HEK293 (cell line): ENCODE measurements at regions not wholly inside any gene's neighbourhood (a gene's known extent, or its start where the extent isn't known, plus 50 kb on each side); places are given as distances from the start of the nearest gene placed in this dataset.

ENCODE experiments used
- CTCF ChIA-PET: fragments of 350-600 bp; formaldehyde crosslinking; extraction: SDS; loops from one replicate; lab custom pipeline; 2021; ENCODE audit warnings: antibody characterized with exemption; lab: Yijun Ruan, JAX
- POLR2A ChIA-PET: fragments of 300-600 bp; formaldehyde crosslinking; extraction: SDS; loops from one replicate; lab custom pipeline; 2020; ENCODE audit warnings: antibody characterized with exemption, inconsistent platforms; lab: Yijun Ruan, JAX
- H3K27ac ChIP-seq: fragments of 200-500 bp; sonication (Bioruptor generic); 2 replicates; pipeline ENCODE4 v1.5.1; 2014; ENCODE audit warnings: low read depth, low read length, control low read depth, inconsistent platforms; ENCODE audit errors: extremely low read depth
- H3K36me3 ChIP-seq, 2 experiments: fragments of 200-500 bp in 1 of 2; sonication (Bioruptor generic) in 1 of 2; 1 replicate in 1 of 2; 2 replicates in 1 of 2; pipeline ENCODE4 v1.5.1; 2014 to 2017; ENCODE audit warnings: inconsistent platforms in 2 of 2, low read length in 2 of 2; ENCODE audit not compliant: control insufficient read depth in 2 of 2, insufficient read depth in 1 of 2
- H3K4me1 ChIP-seq: fragments of 200-500 bp; sonication (Bioruptor generic); 2 replicates; pipeline ENCODE4 v1.5.1; 2014; ENCODE audit warnings: mild to moderate bottlenecking, low read length, inconsistent platforms; ENCODE audit not compliant: control insufficient read depth, insufficient read depth
- H3K4me3 ChIP-seq: 2 replicates; pipeline ENCODE4 v1.5.1; 2011; ENCODE audit warnings: low read depth, mild to moderate bottlenecking, control low read depth, low read length, moderate library complexity
- H3K9me3 ChIP-seq: fragments of 200-500 bp; sonication (Bioruptor generic); 2 replicates; pipeline ENCODE4 v1.5.1; 2014; ENCODE audit warnings: low read depth, low read length, inconsistent platforms; ENCODE audit not compliant: control insufficient read depth, insufficient read depth
- HOXA7 ChIP-seq: sonication (generic); formaldehyde crosslinking; IDR thresholded peaks from 2 replicates; pipeline ENCODE4 v1.8.1; 2022; ENCODE audit warnings: missing genetic modification reagents, borderline replicate concordance
- INSM2 ChIP-seq: fragments of 450-650 bp; formaldehyde crosslinking; IDR thresholded peaks from 2 replicates; pipeline ENCODE4 v1.5.1; 2016; ENCODE audit warnings: missing biosample characterization, missing genetic modification characterization
- PRDM2 ChIP-seq: fragments of 450-650 bp; formaldehyde crosslinking; IDR thresholded peaks from 2 replicates; pipeline ENCODE4 v1.5.1; 2016; ENCODE audit warnings: missing biosample characterization, missing genetic modification characterization, borderline replicate concordance
- SP3 ChIP-seq: fragments of 450-650 bp; formaldehyde crosslinking; IDR thresholded peaks from 2 replicates; pipeline ENCODE4 v1.5.1; 2016; ENCODE audit warnings: missing biosample characterization, missing genetic modification characterization
- ZBTB8A ChIP-seq: fragments of 450-650 bp; formaldehyde crosslinking; IDR thresholded peaks from 2 replicates; pipeline ENCODE4 v1.5.1; 2016; ENCODE audit warnings: missing biosample characterization, missing genetic modification characterization
- ZFHX2 ChIP-seq: fragments of 450-650 bp; formaldehyde crosslinking; conservative IDR thresholded peaks from 2 replicates; pipeline ENCODE4 v1.5.1; 2016; ENCODE audit warnings: missing biosample characterization, missing genetic modification characterization
- ZFP3 ChIP-seq: fragments of 450-650 bp; formaldehyde crosslinking; IDR thresholded peaks from 2 replicates; pipeline ENCODE4 v1.5.1; 2016; ENCODE audit warnings: low read depth, missing biosample characterization, missing genetic modification characterization
- ZNF138 ChIP-seq: fragments of 450-650 bp; formaldehyde crosslinking; IDR thresholded peaks from 2 replicates; pipeline ENCODE4 v1.5.1; 2016; ENCODE audit warnings: missing biosample characterization, missing genetic modification characterization, borderline replicate concordance
- ZNF140 ChIP-seq: fragments of 450-650 bp; formaldehyde crosslinking; IDR thresholded peaks from 2 replicates; pipeline ENCODE4 v1.5.1; 2016; ENCODE audit warnings: missing biosample characterization, missing genetic modification characterization
- ZNF16 ChIP-seq: fragments of 450-650 bp; formaldehyde crosslinking; IDR thresholded peaks from 2 replicates; pipeline ENCODE4 v1.5.1; 2016; ENCODE audit warnings: low read depth, missing biosample characterization, missing genetic modification characterization
- ZNF239 ChIP-seq: fragments of 450-650 bp; formaldehyde crosslinking; IDR thresholded peaks from 2 replicates; pipeline ENCODE4 v1.5.1; 2016; ENCODE audit warnings: missing biosample characterization, missing genetic modification characterization
- ZNF354C ChIP-seq: fragments of 450-650 bp; formaldehyde crosslinking; IDR thresholded peaks from 2 replicates; pipeline ENCODE4 v1.5.1; 2016; ENCODE audit warnings: missing biosample characterization, missing genetic modification characterization, low read depth, borderline replicate concordance
- ZNF366 ChIP-seq: fragments of 450-650 bp; formaldehyde crosslinking; conservative IDR thresholded peaks from 2 replicates; pipeline ENCODE4 v1.5.1; 2016; ENCODE audit warnings: missing biosample characterization, missing genetic modification characterization
- ZNF449 ChIP-seq: fragments of 450-650 bp; formaldehyde crosslinking; IDR thresholded peaks from 2 replicates; pipeline ENCODE4 v1.5.1; 2017; ENCODE audit warnings: missing biosample characterization, mild to moderate bottlenecking, missing genetic modification characterization, moderate library complexity
- ZNF521 ChIP-seq: fragments of 450-650 bp; formaldehyde crosslinking; IDR thresholded peaks from 2 replicates; pipeline ENCODE4 v1.5.1; 2017; ENCODE audit warnings: missing biosample characterization, mild to moderate bottlenecking, missing genetic modification characterization
- ZNF571 ChIP-seq: fragments of 450-650 bp; formaldehyde crosslinking; IDR thresholded peaks from 2 replicates; pipeline ENCODE4 v1.5.0; 2017; ENCODE audit warnings: missing biosample characterization, missing genetic modification characterization
- ZNF629 ChIP-seq: fragments of 450-650 bp; formaldehyde crosslinking; IDR thresholded peaks from 2 replicates; pipeline ENCODE4 v1.5.1; 2017; ENCODE audit warnings: missing biosample characterization, missing genetic modification characterization
- ZNF747 ChIP-seq: fragments of 450-650 bp; formaldehyde crosslinking; IDR thresholded peaks from 2 replicates; pipeline ENCODE4 v1.5.1; 2016; ENCODE audit warnings: missing biosample characterization, missing genetic modification characterization

GRCh38 chr17:71337938-71338337 lies 782.9 kb upstream of the SOX9 start:
- ChIA-PET POLR2A (no interaction called here), CTCF (interaction anchor here (1.6 kb wide), 1 partner anchor 123 kb away, joined by 3 read pairs; no protein-coding TSS in a partner anchor)
- Histone ChIP-seq H3K36me3 (no peaks in the 10 kb centered on the region), H3K9me3 (no peaks in the 10 kb centered on the region), H3K27ac (no peak overlapping the region), H3K4me3 (no peak overlapping the region), H3K4me1 (peaks cover 2% of the 10 kb centered on the region; the same call in 1 of the 2 replicates)
- TF ChIP-seq ZFHX2 (tag by site-specific recombination) (peak; percentile 5; the same call in 1 of the 2 replicates), ZNF521 (no peak)

GRCh38 chr17:71338396-71338795 lies 782.4 kb upstream of the SOX9 start:
- Histone ChIP-seq H3K36me3 (no peaks in the 10 kb centered on the region), H3K4me1 (peaks cover 2% of the 10 kb centered on the region; the same call in 1 of the 2 replicates)
- CTCF ChIA-PET = no interaction called here
- TF ChIP-seq ZNF140 (tag by site-specific recombination) (no peak), HOXA7 (CRISPR knock-in tag) (no peak), ZBTB8A (tag by site-specific recombination) (no peak), ZNF747 (tag by site-specific recombination) (no peak), ZNF449 (tag by site-specific recombination) (no peak), ZNF239 (tag by site-specific recombination) (no peak), ZNF366 (tag by site-specific recombination) (no peak), INSM2 (tag by site-specific recombination) (no peak), ZNF16 (tag by site-specific recombination) (no peak), ZNF354C (tag by site-specific recombination) (no peak), PRDM2 (tag by site-specific recombination) (no peak), ZNF629 (no peak), ZNF138 (tag by site-specific recombination) (no peak), SP3 (tag by site-specific recombination) (no peak), ZFP3 (no peak), ZNF521 (no peak), ZNF571 (tag by site-specific recombination) (no peak)
- TF ChIP-seq, all 188 proteins: peak for 0
- no peaks in the 10 kb centered on the region for H3K9me3 ChIP-seq
- no peak overlapping the region for H3K4me3 ChIP-seq
- H3K27ac ChIP-seq = no peak overlapping the region
- POLR2A ChIA-PET = no interaction called here
